Left lung (tissue), 4 donors: ENCODE measurements at regions not wholly inside any gene's neighbourhood (a gene's known extent, or its start where the extent isn't known, plus 50 kb on each side); places are given as distances from the start of the nearest gene placed in this dataset.

Source experiments
- ATAC-seq: fragments of 200-7000 bp; cut with Tn5 transposase; one replicate; pipeline ENCODE4 v1.9.1; 2020; ENCODE audit warnings: moderate library complexity
- DNase-seq, 4 donors: peaks; one replicate each; pipeline ENCODE4 v3.0.0-alpha.2; 2013 to 2020
- H3K27ac ChIP-seq, 2 donors: fragments of 200-600 bp; sonication (generic) in 1 of 2; one replicate each; pipeline versions ENCODE4 v1.5.0 to v1.8.0; 2020 to 2021
- H3K27me3 ChIP-seq, 2 donors: fragments of 200-600 bp; sonication (generic) in 1 of 2; one replicate each; pipeline versions ENCODE4 v1.5.0 to v1.8.0; 2020 to 2021
- H3K36me3 ChIP-seq, 2 donors: fragments of 200-600 bp; sonication (generic) in 1 of 2; one replicate each; pipeline versions ENCODE4 v1.5.0 to v1.8.0; 2020 to 2021
- H3K4me1 ChIP-seq, 2 donors: fragments of 200-600 bp; one replicate each; pipeline ENCODE4 v1.8.0; 2021
- H3K4me3 ChIP-seq, 2 donors: fragments of 200-600 bp; sonication (generic) in 1 of 2; one replicate each; pipeline versions ENCODE4 v1.5.0 to v1.8.0; 2020 to 2021; ENCODE audit warnings: mild to moderate bottlenecking in 1 of 2
- H3K9me3 ChIP-seq, 2 donors: fragments of 200-600 bp; sonication (generic) in 1 of 2; one replicate each; pipeline versions ENCODE4 v1.5.0 to v1.8.0; 2020 to 2021
- CTCF ChIP-seq, 2 donors: fragments of 200-600 bp; sonication (generic) in 1 of 2; IDR thresholded peaks; one replicate each; pipeline versions ENCODE4 v1.5.0 to v1.8.0; 2021; ENCODE audit warnings: antibody characterized with exemption in 2 of 2
- intact Hi-C, 2 donors: fragments of 100-400 bp; cut with DNase I; formaldehyde crosslinking; loops; one replicate each; pipeline versions ENCODE4 v1.11.2 to v1.14.2; 2022
- donor health status: DM: no; HTN: yes; CAD: no.
- donor health status: DM: no; HTN: no; CAD: no.

GRCh38 chr13:110004814-110005213, 218.4 kb upstream of the IRS2 start:
- Histone ChIP-seq H3K27me3 (peaks cover 0 to 13% of the 10 kb centered on the region in 2 donors), H3K9me3 (no peaks in the 10 kb centered on the region), H3K27ac (no peak overlapping the region), H3K4me3 (no peak overlapping the region), H3K36me3 (no peaks in the 10 kb centered on the region), H3K4me1 (no peaks in the 10 kb centered on the region)
- no peak for ATAC-seq
- DNase-seq: no peak
- no peak for TF ChIP-seq CTCF (IDR thresholded peaks at IDR 0.05)
- intact Hi-C loops: no loop called here

GRCh38 chr13:110001670-110002275, 215.4 kb upstream of the IRS2 start:
- intact Hi-C loops: no loop called here
- Histone ChIP-seq H3K9me3 (no peaks in the 10 kb centered on the region), H3K27me3 (peaks cover 0 to 18% of the 10 kb centered on the region in 2 donors), H3K4me1 (no peaks in the 10 kb centered on the region), H3K4me3 (no peak overlapping the region), H3K27ac (no peak overlapping the region), H3K36me3 (no peaks in the 10 kb centered on the region)
- TF ChIP-seq CTCF (IDR thresholded peaks at IDR 0.05): no peak
- DNase-seq: no peak
- no peak for ATAC-seq

- DNase-seq (no peak), ATAC-seq (no peak)
- H3K27me3 ChIP-seq: peaks cover 0 to 18% of the 10 kb centered on the region in 2 donors
- no peaks in the 10 kb centered on the region for H3K36me3 ChIP-seq
- TF ChIP-seq CTCF (IDR thresholded peaks at IDR 0.05): no peak
- H3K27ac ChIP-seq: no peak overlapping the region
- no peaks in the 10 kb centered on the region for H3K4me1 ChIP-seq
- intact Hi-C loops: no loop called here
- H3K4me3 ChIP-seq: no peak overlapping the region
- H3K9me3 ChIP-seq: no peaks in the 10 kb centered on the region
Measured at GRCh38 chr13:110000534-110001345, 214.4 kb upstream of the IRS2 start.

- intact Hi-C loops: loop anchor here in 1 of 2 donors (10.0 kb wide), 1 partner anchor 105 kb away; no protein-coding TSS in a partner anchor
- Histone ChIP-seq H3K4me1 (no peaks in the 10 kb centered on the region), H3K4me3 (no peak overlapping the region), H3K27me3 (peaks cover 0 to 18% of the 10 kb centered on the region in 2 donors), H3K36me3 (no peaks in the 10 kb centered on the region), H3K27ac (no peak overlapping the region), H3K9me3 (no peaks in the 10 kb centered on the region)
- no peak for ATAC-seq
- no peak for TF ChIP-seq CTCF (IDR thresholded peaks at IDR 0.05)
- no peak for DNase-seq
Measured at GRCh38 chr13:109999659-110000533, 213.5 kb upstream of the IRS2 start.
